ENCODE measurements at regions not wholly inside any gene's neighbourhood (a gene's known extent, or its start where the extent isn't known, plus 50 kb on each side); places are given as distances from the start of the nearest gene placed in this dataset.

DNA sequence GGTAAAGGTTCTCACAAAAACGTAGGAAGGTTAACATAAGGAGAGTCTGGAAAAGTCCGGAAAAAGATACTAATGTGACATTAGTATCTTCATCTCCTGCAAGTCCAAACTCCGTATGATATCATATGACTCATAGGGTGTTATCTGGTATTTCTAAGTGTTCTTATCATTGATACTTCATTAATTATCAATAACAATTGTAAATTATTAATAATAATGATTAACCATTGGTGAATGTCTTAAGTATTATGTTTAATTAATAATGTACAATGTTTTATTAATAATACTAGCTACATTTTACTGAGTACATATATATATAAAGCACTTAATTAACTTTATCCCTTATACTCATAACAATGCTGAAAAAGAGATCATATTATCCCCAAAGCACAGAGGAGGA lies 402.4 kb downstream of the SEMA3D start:
- no peak overlapping the region for H3K4me3 Mint-ChIP-seq

DNA sequence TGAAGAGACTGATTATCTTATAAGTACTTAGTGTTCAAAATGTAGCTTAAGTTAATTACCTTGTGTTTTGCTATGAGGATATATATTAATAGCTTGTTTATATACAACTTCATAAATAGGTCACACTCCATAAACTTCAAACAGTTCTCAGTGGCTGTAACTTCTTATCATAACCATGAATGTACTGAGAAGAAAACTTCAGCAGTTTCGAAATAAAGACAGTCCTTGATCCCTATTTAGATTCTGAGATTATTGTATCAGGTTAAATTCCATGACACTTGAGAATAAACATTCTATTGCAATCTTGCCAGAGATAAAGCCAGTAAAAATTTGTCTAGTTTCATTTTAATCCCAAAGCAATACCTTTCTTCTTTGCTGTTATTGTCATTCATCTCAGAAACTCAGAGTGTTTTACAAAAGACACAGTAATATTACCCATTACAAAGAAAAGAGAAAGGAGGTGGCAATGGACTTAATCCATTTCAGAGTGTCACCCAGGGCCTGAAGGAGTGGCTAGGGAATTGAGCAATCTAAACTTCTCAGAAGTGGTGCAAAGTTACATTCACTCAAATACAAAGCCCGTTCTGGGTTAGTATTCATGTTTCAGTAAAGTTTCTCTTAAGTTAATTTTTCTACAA lies 403.6 kb downstream of the SEMA3D start:
- no peak overlapping the region for H3K4me3 Mint-ChIP-seq
- H3K36me3 Mint-ChIP-seq, result no peaks in the 10 kb centered on the region
- no peaks in the 10 kb centered on the region for H3K27me3 Mint-ChIP-seq (ENCODE audit: low read depth)
- DNase-seq (ENCODE audit: low spot score in 2 of 2, unreplicated experiment in 2 of 2), result no peak
- no peak for TF ChIP-seq CTCF (IDR thresholded peaks at IDR 0.05; ENCODE audit: unreplicated experiment)
- peaks cover under 1% of the 10 kb centered on the region for H3K9me3 Mint-ChIP-seq
- H3K4me1 Mint-ChIP-seq, result peaks cover 18% of the 10 kb centered on the region
- no peak overlapping the region for H3K27ac Mint-ChIP-seq

More for the DNA sequence above, 402.4 kb downstream of the SEMA3D start:
- Mint-ChIP-seq H3K4me1 (peaks cover 18% of the 10 kb centered on the region), H3K27ac (no peak overlapping the region), H3K36me3 (no peaks in the 10 kb centered on the region), H3K9me3 (no peaks in the 10 kb centered on the region), H3K27me3 (ENCODE audit: low read depth) (no peaks in the 10 kb centered on the region)
- DNase-seq (ENCODE audit: low spot score in 2 of 2, unreplicated experiment in 2 of 2), result no peak
- no peak for TF ChIP-seq CTCF (IDR thresholded peaks at IDR 0.05; ENCODE audit: unreplicated experiment)

DNA sequence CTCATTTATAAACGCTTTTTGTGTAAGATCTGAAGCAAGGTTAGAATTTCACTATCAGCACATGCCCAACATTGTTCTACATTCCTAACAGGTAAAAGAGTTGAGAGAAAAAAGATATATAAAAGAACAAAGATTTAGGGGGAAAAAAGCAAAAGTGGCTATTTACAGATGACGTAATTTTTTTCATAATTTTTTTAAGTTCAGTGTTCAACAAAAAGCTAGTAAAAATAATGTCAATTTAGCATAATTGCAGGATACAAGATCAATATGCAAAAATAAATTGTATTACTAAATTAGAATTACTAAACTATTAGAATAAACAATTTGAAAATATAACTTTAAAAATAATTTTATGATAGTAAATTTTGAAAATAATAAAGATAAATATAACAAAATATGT lies 405.0 kb downstream of the SEMA3D start:
- DNase-seq (ENCODE audit: low spot score in 2 of 2, unreplicated experiment in 2 of 2), result no peak
- Mint-ChIP-seq H3K36me3 (peaks cover 2% of the 10 kb centered on the region), H3K9me3 (peaks cover 14% of the 10 kb centered on the region), H3K27me3 (ENCODE audit: low read depth) (no peaks in the 10 kb centered on the region), H3K27ac (no peak overlapping the region), H3K4me3 (no peak overlapping the region), H3K4me1 (peaks cover 16% of the 10 kb centered on the region)
- TF ChIP-seq CTCF (IDR thresholded peaks at IDR 0.05; ENCODE audit: unreplicated experiment), result no peak

DNA sequence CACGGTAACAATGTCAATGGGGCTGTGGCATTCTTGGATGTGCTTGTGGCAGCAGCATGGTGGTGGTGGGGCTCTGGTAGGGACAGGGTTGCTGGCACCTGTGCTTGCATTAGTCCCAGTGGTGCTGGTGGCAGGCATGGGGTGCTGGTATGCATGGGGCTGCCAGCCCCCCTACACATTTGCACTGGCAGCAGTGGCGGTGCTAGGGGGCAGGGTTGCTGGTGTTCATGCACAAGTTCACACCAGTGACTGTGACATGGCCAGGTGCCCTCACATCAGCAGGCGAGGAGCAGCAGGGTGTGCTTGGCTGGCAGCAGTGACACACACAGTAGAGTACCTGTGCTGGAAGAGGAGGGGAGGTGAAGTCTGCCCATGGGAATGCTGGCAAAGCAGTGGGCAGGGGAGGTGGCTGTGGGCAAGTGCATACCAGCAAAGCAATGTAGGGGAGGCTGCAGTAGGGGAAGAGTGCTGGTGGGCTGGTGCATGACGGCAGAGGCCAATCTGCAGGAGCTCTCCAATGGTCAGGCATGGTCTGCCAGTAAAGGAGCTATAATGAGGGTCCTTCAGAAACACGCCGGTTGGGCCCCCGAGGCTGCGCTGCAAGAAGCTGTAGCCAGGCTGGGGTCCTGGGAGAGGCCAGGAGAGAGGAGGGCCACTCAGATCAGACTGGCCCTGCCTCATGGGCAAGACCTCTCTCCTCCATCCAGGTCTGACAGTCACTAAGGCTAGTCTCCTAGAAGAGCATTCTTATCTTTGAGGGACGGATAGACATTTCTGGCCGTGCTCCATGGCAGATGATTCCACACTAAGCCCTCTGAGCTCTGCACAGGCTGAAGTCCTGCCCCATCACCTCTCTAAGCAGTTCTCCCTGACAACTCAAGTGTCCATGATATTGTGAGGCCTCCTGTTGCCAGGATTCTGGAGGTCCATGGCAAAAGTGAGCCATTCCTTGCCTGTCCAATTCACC lies 406.4 kb downstream of the SEMA3D start:
- Mint-ChIP-seq H3K4me1 (peaks cover 9% of the 10 kb centered on the region), H3K4me3 (no peak overlapping the region), H3K36me3 (peaks cover 2% of the 10 kb centered on the region), H3K9me3 (peaks cover 14% of the 10 kb centered on the region), H3K27me3 (ENCODE audit: low read depth) (no peaks in the 10 kb centered on the region), H3K27ac (no peak overlapping the region)
- no peak for TF ChIP-seq CTCF (IDR thresholded peaks at IDR 0.05; ENCODE audit: unreplicated experiment)
- DNase-seq (ENCODE audit: low spot score in 2 of 2, unreplicated experiment in 2 of 2), result no peak

DNA sequence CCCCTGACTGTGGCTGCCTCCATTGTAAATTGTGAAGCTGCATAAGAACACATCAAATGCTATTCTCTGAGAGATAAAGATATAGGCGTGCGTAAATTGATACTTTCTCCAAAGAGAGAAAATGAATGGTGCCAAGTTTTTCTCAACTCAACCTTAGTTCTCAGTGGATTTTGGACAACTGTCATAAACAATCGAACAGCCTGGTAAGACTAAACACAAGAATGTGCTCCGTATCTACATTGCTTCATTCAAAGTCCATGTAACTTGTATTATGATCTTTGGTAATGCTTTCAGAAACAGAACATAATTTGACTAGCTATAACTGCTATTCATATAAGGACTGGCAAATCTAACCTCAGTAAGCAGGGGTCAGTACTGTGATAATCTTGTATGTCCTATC lies 429.1 kb downstream of the SEMA3D start:
- TF ChIP-seq CTCF (IDR thresholded peaks at IDR 0.05; ENCODE audit: unreplicated experiment), result no peak
- no peak overlapping the region for H3K4me3 Mint-ChIP-seq

More for the DNA sequence above, 429.1 kb downstream of the SEMA3D start:
- peaks cover 9% of the 10 kb centered on the region for H3K9me3 Mint-ChIP-seq
- DNase-seq (ENCODE audit: low spot score in 2 of 2, unreplicated experiment in 2 of 2), result no peak
- peaks cover 5% of the 10 kb centered on the region for H3K36me3 Mint-ChIP-seq
- H3K27me3 Mint-ChIP-seq (ENCODE audit: low read depth), result no peaks in the 10 kb centered on the region
- H3K27ac Mint-ChIP-seq, result no peak overlapping the region
- no peaks in the 10 kb centered on the region for H3K4me1 Mint-ChIP-seq

All from mesothelial cell of epicardium (in vitro differentiated cells).